AG04450 (cell line): ENCODE measurements at regions not wholly inside any gene's neighbourhood (a gene's known extent, or its start where the extent isn't known, plus 50 kb on each side); places are given as distances from the start of the nearest gene placed in this dataset.

Experiments
- CTCF ChIA-PET: fragments of 300-600, 350-600 bp; formaldehyde crosslinking; extraction: SDS; loops from one replicate; lab custom pipeline; 2022; ENCODE audit warnings: antibody characterized with exemption, inconsistent platforms; lab: Charles Lee
- POLR2A ChIA-PET: fragments of 350-600 bp; formaldehyde crosslinking; extraction: SDS; loops from one replicate; lab custom pipeline; 2021; ENCODE audit warnings: antibody characterized with exemption, inconsistent platforms; lab: Yijun Ruan, JAX
- DNase-seq: peaks from one replicate; pipeline ENCODE4 v3.0.0-alpha.2; 2011; ENCODE audit warnings: low read depth, low spot score
- H3K27ac ChIP-seq: one replicate; pipeline ENCODE4 v1.5.1; 2012; ENCODE audit warnings: low read depth, low read length, control low read depth
- H3K27me3 ChIP-seq: one replicate; pipeline ENCODE4 v1.6.0; 2012; ENCODE audit warnings: low read length; ENCODE audit not compliant: control insufficient read depth, insufficient read depth
- H3K4me3 ChIP-seq: 2 replicates; pipeline ENCODE4 v1.5.1; 2011; ENCODE audit warnings: mild to moderate bottlenecking, low read depth, low read length, control low read depth
- H3K9me3 ChIP-seq: 2 replicates; pipeline ENCODE4 v1.5.1; 2012; ENCODE audit warnings: low read length; ENCODE audit not compliant: control insufficient read depth, insufficient read depth
- CTCF ChIP-seq: IDR thresholded peaks from 2 replicates; pipeline ENCODE4 v1.5.1; 2011; ENCODE audit warnings: low read depth, low read length, control low read depth, inconsistent platforms

DNA sequence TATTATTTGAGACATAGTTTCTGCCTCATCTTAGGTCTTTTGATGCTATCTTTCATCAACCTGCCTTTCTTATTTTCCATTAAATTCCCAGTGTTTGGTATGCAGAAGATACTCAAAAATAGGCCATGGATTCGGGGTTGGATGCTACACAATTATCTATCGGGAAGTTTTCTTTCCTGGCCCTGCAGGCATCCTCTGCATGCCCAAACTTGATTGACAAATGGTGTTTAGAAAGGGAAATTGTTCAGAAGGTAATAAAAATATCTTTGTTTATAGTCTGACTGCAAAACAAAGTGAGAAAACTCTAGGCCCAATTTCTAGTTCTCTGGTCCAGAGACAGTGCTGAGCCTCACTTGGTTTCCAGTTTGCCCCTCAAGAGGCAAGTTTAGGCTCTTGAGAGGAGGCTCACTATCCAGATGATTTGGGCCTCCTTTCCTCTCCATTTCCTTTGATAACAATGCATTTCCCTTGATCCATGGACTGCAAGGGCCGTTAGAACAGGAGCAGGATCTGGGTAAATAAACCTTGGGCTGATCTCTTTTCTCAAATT lies 157.1 kb upstream of the DPH6 start:
- no peaks in the 10 kb centered on the region for H3K27me3 ChIP-seq
- POLR2A ChIA-PET = no interaction called here
- no peak for TF ChIP-seq CTCF
- no peaks in the 10 kb centered on the region for H3K9me3 ChIP-seq
- no peak for DNase-seq
- no peak overlapping the region for H3K4me3 ChIP-seq
- CTCF ChIA-PET = no interaction called here
- no peak overlapping the region for H3K27ac ChIP-seq

DNA sequence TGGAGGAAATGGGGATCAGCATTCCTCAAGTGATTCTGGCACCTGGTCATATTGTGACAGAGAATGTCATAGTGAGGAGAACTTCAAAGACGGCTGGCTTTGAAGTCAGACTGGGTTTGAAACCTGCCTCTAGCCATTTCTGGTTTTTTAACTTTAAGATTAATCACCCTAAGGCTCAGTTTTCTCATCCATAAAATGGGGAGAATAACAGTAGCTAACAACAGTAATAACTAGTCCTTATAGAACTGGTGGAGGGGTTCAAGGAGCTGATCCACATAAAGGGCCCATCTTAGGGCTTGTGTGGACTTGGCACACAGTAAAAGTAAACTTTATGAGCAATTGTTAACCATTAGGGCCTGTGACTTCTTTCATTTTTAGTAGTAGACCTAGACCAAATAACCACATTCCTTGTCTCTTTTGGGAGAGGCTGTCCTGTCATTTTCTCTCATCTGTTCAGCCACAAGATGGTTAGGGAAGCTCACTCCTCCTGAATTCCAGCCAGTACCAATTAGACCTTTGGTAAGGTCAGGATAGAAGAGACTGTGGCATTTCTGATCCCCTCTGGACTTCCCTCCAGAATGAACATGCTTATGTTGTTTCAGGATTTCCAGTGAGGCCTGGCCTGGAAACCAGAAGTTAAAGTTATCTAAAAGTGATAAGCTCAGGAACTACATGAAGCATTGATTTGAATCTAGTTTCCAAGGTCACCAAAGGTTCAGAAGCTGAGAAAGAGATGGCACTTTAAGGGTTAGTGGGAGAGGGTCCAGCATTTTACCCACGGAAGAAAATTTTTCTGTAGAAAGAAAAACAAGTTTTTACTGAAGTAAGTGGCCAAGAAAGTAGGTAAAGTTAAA lies 159.3 kb upstream of the DPH6 start:
- Histone ChIP-seq H3K27ac (no peak overlapping the region), H3K9me3 (no peaks in the 10 kb centered on the region), H3K27me3 (no peaks in the 10 kb centered on the region), H3K4me3 (no peak overlapping the region)
- DNase-seq = no peak
- ChIA-PET CTCF (interaction anchor here (1.1 kb wide), 1 partner anchor 46 kb away, joined by 3 read pairs; no protein-coding TSS in a partner anchor), POLR2A (no interaction called here)
- no peak for TF ChIP-seq CTCF

- H3K27ac ChIP-seq = no peak overlapping the region
- H3K27me3 ChIP-seq = no peaks in the 10 kb centered on the region
- POLR2A ChIA-PET = no interaction called here
- no peak for TF ChIP-seq CTCF
- no peaks in the 10 kb centered on the region for H3K9me3 ChIP-seq
- DNase-seq = no peak
- CTCF ChIA-PET = interaction anchor here (1.1 kb wide), 1 partner anchor 45 kb away, joined by 3 read pairs; no protein-coding TSS in a partner anchor
- no peak overlapping the region for H3K4me3 ChIP-seq
Measured at GRCh38 chr15:35705884-35706585, 160.1 kb upstream of the DPH6 start.

GRCh38 chr15:35712956-35713355 lies 167.0 kb upstream of the DPH6 start:
- ChIA-PET POLR2A (no interaction called here), CTCF (no interaction called here)
- H3K4me3 ChIP-seq = no peak overlapping the region
- TF ChIP-seq CTCF = no peak
- H3K9me3 ChIP-seq = no peaks in the 10 kb centered on the region
- DNase-seq = no peak
- no peaks in the 10 kb centered on the region for H3K27me3 ChIP-seq
- H3K27ac ChIP-seq = no peak overlapping the region

- no peak overlapping the region for H3K27ac ChIP-seq
- no peaks in the 10 kb centered on the region for H3K9me3 ChIP-seq
- ChIA-PET POLR2A (no interaction called here), CTCF (no interaction called here)
- TF ChIP-seq CTCF = no peak
- no peak for DNase-seq
- H3K27me3 ChIP-seq = no peaks in the 10 kb centered on the region
- no peak overlapping the region for H3K4me3 ChIP-seq
Measured at GRCh38 chr15:35713733-35714132, 167.8 kb upstream of the DPH6 start.
